GM21367 (cell line): ENCODE measurements at regions not wholly inside any gene's neighbourhood (a gene's known extent, or its start where the extent isn't known, plus 50 kb on each side); places are given as distances from the start of the nearest gene placed in this dataset.

Experiments
- ATAC-seq: cut with Tn5 transposase; IDR thresholded peaks from one replicate; pipeline ENCODE4 v1.9.1; 2021; ENCODE audit not compliant: unreplicated experiment

- ATAC-seq: no peak
Observed at GRCh38 chr1:239913141-239913585, 178.5 kb upstream of the FMN2 start.

- ATAC-seq: no peak
Observed at GRCh38 chr1:239914751-239915231, 176.9 kb upstream of the FMN2 start.

- no peak for ATAC-seq
Observed at GRCh38 chr1:239918634-239919033, 173.0 kb upstream of the FMN2 start.

DNA sequence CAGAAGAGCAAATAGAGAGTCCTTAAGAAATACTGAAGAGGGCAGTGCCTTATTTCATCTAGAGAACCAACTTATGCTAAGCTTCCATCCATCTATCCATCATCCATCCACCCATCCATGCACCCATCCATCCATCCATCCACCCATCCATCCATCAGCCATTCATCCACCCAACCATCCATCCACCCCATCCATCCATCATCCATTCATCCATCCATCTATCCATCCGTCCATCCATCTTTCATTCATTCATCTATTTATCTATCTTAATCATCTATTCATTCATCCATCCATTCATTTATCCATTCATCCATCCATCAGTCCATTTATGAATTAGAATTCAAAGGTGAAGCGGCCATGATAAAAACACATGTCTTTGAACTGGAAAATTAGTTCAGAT, 171.5 kb upstream of the FMN2 start:
- no peak for ATAC-seq

GRCh38 chr1:239922778-239923522, 168.7 kb upstream of the FMN2 start:
- ATAC-seq: no peak

DNA sequence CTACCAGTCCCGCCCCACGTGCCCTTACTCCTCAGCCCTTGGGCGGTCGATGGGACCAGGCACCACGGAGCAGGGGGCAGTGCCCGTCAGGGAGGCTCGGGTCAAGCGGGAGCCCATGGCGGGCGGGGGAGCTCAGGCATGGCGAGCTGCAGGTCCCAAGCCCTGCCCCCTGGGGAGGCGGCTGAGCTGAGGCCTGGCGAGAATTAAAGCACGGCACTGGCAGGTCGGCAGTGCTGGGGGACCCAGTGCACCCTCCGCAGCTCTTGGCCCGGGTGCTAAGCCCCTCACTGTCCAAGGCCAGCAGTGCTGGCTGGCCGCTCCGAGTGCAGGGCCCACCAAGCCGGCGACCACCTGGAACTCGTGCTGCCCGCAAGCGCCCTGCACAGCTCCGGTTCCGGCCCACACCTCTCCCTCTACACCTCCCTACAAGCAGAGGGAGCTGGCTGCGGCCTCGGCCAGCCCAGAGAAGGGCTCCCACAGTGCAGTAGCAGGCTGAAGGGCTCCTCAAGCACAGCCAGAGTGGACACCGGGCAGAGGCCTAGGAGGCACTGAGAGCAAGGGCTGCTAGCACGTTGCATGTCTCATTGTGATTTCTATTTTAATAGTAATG, 166.8 kb upstream of the FMN2 start:
- ATAC-seq: no peak

- no peak for ATAC-seq
Observed at GRCh38 chr1:239926184-239926583, 165.5 kb upstream of the FMN2 start.

DNA sequence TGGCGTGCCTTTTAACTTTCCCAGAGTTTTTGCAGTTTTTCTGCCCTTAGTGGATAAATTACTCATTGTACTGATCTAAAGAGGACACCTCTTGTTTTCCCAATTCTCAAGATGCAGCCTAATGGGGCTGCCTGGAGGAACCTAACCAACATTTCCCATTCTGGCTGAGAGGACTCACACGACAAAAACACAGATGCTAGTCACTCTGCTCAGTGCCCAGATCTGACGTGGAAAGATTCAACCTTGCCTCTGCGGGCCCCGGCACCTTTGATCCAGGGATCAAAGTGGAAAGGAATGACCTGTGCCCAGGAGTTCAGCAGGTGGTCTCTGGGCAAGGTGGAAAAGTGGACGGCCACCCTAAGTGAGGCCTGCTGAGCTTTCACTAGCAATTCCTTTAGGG, 162.4 kb upstream of the FMN2 start:
- no peak for ATAC-seq

GRCh38 chr1:239930686-239931262, 160.9 kb upstream of the FMN2 start:
- ATAC-seq: no peak

- ATAC-seq: no peak
Observed at GRCh38 chr1:239931341-239931740, 160.3 kb upstream of the FMN2 start.

DNA sequence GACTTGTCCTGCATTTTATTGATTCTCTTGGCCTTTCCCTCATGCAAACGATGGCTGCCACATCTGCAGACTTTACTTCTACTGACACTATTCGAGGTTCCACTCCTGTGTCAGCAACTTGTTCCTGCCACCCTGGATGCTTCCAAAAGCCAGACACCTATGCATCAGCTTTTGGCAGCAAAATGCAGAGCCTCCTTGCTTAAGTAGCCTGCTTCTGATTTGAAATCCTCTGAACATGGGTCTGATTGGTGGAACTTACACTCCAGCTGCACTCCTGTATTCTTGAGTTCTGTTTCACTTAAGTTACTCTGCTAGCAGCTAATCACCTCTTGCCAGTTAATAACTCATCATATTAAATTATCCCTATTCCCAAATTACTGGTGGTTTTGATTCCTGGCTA, 152.1 kb upstream of the FMN2 start:
- ATAC-seq: no peak

GRCh38 chr1:239943761-239944160, 147.9 kb upstream of the FMN2 start:
- no peak for ATAC-seq

DNA sequence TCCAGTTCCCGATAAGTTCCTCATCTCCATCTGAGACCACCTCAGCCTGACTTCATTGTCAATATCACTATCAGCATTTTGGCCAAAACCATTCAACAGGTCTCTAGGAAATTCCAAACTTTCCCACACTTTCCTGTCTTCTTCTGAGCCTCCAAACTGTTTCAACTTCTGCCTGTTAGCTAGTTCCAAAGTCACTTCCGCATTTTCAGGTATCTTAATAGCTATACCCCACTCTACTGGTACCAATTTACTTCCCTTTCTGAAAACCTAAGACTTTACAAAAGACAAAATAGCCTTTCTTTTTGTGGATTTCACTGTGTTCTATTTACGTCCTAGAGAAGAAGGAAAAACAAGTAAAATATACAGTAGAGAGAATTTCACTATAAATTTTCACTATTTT, 147.0 kb upstream of the FMN2 start:
- ATAC-seq: no peak

- ATAC-seq: no peak
Observed at GRCh38 chr1:239947801-239948200, 143.9 kb upstream of the FMN2 start.

DNA sequence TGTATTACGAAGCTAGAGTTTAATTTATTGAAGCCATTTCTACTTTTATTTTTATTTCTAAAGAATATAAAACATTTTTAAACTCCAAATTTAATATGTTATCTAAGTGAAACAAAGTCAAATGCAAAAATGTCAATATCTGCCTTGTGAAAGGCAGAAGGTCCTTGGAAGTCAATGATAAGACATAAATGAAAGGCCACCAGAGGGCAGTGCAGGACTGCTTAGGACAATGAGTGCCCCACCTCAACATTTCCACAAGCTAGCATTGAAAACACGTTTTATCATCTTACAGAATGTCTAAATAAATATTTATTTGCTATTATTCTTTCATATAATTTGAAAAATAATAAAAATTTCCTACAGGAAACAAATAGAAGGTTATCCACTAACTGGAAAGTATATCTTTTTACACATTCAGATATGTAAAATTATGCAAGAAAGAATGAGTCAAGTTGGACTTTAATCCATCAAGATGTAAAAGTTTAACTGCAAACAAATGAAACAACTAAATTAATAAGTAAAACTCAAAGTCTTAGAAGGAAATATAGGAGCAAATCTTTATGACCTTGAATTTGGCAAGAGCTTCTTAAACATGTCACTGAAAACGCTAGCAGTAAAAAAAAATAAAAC, 140.1 kb upstream of the FMN2 start:
- ATAC-seq: no peak

DNA sequence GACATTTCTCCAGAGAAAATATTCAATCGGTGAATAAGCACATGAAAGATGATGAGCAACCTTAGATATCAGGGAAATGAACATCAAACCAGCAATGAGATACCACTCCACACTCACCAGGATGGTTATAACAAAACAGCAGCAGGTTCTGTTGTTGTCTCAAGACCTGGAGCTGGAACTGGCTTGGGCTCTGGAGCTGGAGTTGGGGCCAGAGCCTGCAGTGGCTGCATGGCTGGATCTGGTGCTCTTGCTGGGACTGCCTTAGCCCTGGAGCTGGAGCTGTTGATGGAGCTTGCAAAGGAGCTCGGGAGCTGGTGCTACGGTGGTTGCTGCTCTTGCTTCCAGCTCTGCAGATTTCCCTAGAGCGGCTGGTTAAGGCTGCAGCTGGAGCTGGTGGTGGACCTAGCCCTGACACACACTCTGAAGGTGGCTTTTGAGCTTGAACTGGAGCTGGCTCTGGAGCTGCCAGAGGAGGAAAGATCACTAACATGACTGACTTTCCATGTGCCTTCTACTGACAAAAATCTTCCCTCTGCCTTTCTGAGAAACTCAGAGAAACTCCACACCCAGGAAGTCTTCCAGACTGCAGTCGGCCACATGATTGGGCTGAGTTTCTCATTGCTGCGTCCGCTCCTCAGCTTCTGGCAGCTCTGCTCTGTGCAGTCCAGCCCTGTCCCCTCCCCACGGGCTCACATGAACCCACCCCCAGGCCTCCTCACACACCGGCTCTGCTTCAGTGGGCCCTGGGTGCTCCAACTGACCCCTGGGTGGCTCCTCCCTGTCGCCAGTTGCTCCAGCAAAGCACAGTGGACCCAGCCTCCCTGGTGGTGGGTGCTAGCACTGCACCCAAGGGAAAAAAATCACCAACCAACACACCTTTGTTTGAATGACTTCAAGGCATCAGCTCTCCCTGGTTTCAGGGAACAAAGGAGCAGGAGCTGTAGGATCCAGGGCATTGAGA, 139.1 kb upstream of the FMN2 start:
- ATAC-seq: peak; percentile 51

GRCh38 chr1:239954836-239955235, 136.8 kb upstream of the FMN2 start:
- no peak for ATAC-seq

DNA sequence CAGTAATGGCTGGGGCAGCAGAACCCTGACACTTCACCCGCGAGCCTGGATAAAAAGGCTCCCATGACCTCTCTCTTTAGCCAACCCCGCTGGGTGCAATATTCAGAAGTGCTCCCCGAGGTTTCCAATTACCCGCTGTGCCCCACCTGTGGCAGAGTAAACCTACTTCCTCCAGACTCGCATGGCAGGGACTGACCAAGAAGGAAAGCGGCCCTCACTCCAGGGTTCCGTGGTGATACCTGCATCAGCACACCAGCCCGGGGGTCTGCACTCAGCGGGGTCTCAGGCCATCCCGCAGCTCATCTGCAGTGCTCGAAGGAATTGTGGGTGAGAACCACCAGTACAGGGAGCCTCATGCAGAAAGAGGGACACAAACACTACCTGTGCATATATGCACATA, 136.3 kb upstream of the FMN2 start:
- no peak for ATAC-seq

- ATAC-seq: no peak
Observed at GRCh38 chr1:239956263-239956662, 135.4 kb upstream of the FMN2 start.

- ATAC-seq: no peak
Observed at GRCh38 chr1:239958063-239958462, 133.6 kb upstream of the FMN2 start.

DNA sequence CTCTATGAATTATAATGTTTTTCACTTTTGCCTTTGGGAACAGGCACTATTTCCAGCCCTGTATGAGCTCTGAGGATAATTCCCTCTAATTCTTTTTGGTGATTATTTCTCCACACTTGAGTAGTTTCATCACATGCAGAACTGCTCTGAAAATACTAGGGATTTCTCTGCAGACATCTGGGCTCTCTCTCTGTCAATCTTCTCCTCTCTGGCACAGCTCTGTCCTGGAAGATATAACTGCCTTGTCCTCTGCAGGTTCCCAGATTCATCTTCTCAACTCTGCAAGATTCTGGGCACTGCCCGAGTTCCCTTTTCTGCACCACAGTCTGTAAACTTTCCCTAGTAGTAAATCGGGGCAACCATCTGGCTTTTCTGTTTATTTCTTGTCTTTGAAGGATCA, 131.3 kb upstream of the FMN2 start:
- no peak for ATAC-seq
